ENCODE measurements at regions not wholly inside any gene's neighbourhood (a gene's known extent, or its start where the extent isn't known, plus 50 kb on each side); places are given as distances from the start of the nearest gene placed in this dataset.

GRCh38 chr2:205869439-205869838 is 187.1 kb downstream of the NRP2 start (continued):
- TF ChIP-seq ZNF462 (CRISPR knock-in tag; IDR thresholded peaks at IDR 0.05), result no peak
- no peak for TF ChIP-seq CREB1 (CRISPR knock-in tag; IDR thresholded peaks at IDR 0.05; ENCODE audit: low read depth)
- no peak for TF ChIP-seq CTCF (conservative IDR thresholded peaks at IDR 0.05; ENCODE audit: low read depth in 2 of 2)
- no peak for TF ChIP-seq NANOG (IDR thresholded peaks at IDR 0.05; ENCODE audit: borderline replicate concordance)
- no peak for TF ChIP-seq ZNF331 (CRISPR knock-in tag; IDR thresholded peaks at IDR 0.05; ENCODE audit: low read depth)
- TF ChIP-seq POLR2AphosphoS5 (IDR thresholded peaks at IDR 0.05; ENCODE audit: low read depth), result no peak

GRCh38 chr2:205868773-205869333 is 186.6 kb downstream of the NRP2 start:
- no peak overlapping the region; the same call in 1 of the 2 replicates for H2AFZ ChIP-seq
- H3K27me3 Mint-ChIP-seq (ENCODE audit: insufficient read depth, low read depth, poor library complexity), result peaks cover 5% of the 10 kb centered on the region
- TF ChIP-seq CTCF (conservative IDR thresholded peaks at IDR 0.05; ENCODE audit: low read depth in 2 of 2) (no peak), JUNB (IDR thresholded peaks at IDR 0.05; ENCODE audit: unreplicated experiment) (no peak), ZNF331 (CRISPR knock-in tag; IDR thresholded peaks at IDR 0.05; ENCODE audit: low read depth) (no peak), ZNF114 (CRISPR knock-in tag; IDR thresholded peaks at IDR 0.05) (no peak), EZH2phosphoT487 (IDR thresholded peaks at IDR 0.05; ENCODE audit: unreplicated experiment) (no peak), NANOG (IDR thresholded peaks at IDR 0.05; ENCODE audit: borderline replicate concordance) (no peak), STAT1 (IDR thresholded peaks at IDR 0.05; ENCODE audit: unreplicated experiment) (no peak), CREB1 (CRISPR knock-in tag; IDR thresholded peaks at IDR 0.05; ENCODE audit: low read depth) (no peak), EZH2 (IDR thresholded peaks at IDR 0.05; ENCODE audit: low read depth, unreplicated experiment) (no peak)

More at GRCh38 chr2:205868773-205869333, 186.6 kb downstream of the NRP2 start:
- Histone ChIP-seq H3K4me3 (no peak overlapping the region), H3F3A (replicated peaks; ENCODE audit: low read depth) (no peaks in the 10 kb centered on the region), H3K79me2 (replicated peaks; ENCODE audit: insufficient read depth) (no peaks in the 10 kb centered on the region), H3K27ac (ENCODE audit: low read depth) (no peak overlapping the region), H3K9me2 (ENCODE audit: insufficient read depth) (peaks cover 19% of the 10 kb centered on the region; the same call in 1 of the 2 replicates), H3K4me2 (no peak overlapping the region), H3K4me1 (ENCODE audit: insufficient read depth) (no peaks in the 10 kb centered on the region), H3K36me3 (ENCODE audit: insufficient read depth) (no peaks in the 10 kb centered on the region), H3K27me3 (ENCODE audit: insufficient read depth) (no peaks in the 10 kb centered on the region), H4K20me1 (replicated peaks; ENCODE audit: insufficient read depth) (no peaks in the 10 kb centered on the region)
- peaks cover 4% of the 10 kb centered on the region; the same call in 2 of the 3 replicates for H3K4me1 Mint-ChIP-seq
- no peak overlapping the region for H3K4me3 Mint-ChIP-seq
- DNase-seq (ENCODE audit: low spot score), result no peak
- H3K36me3 Mint-ChIP-seq (ENCODE audit: low read depth), result peaks cover 3% of the 10 kb centered on the region; the same call in 1 of the 3 replicates
- H3K9me3 Mint-ChIP-seq, result peaks cover 2% of the 10 kb centered on the region; the same call in 2 of the 3 replicates
- ATAC-seq, result no peak
- H3K27ac Mint-ChIP-seq, result no peak overlapping the region

Data from GM23338 (cell line).